Hematopoietic multipotent progenitor cell treated with erythropoietin and hydrocortisone succinate and interleukin-3 and kit ligand, for 8 days (in vitro differentiated cells): ENCODE measurements at regions not wholly inside any gene's neighbourhood (a gene's known extent, or its start where the extent isn't known, plus 50 kb on each side); places are given as distances from the start of the nearest gene placed in this dataset.

Source experiments
- DNase-seq: peaks from one replicate; pipeline ENCODE4 v3.0.0-alpha.2; 2015

DNA sequence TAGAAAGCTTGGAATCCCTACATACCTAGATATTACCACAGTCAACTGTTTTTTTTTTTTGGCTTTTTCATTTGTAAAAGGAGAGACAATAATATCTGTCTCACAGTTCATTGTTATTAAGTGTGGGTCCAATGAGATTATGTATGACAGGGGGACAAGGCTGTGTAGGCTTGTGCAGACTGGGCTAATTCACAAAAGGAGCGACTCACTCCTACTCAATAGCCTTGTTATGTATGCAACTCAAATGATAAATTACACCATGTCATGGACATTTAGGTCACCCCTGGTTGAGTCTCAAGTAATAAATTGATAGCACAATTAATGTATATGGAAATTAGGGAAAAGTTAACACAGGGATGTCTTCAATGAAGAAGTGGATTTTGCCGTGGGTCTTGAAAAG, 208.2 kb upstream of the MAP3K7 start:
- DNase-seq = no peak

DNA sequence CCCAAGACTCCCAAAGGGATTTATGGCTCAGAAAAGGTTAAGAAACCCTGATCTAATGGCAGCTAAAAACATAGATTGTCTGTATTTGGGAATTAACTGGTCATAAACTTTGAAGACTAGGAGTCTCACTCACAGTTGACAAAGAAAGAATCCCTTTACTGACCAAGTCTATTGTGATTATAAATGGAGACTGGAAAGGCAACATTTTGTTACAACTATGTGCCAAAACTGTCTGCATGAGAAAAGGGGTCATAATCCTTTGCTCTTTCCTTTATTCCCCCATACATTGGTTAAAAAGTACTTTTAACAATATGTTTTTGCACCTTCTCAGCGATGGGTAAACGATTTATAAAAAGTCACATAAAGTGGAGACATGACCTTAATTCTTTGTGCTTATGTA, 206.9 kb upstream of the MAP3K7 start:
- DNase-seq = no peak

DNA sequence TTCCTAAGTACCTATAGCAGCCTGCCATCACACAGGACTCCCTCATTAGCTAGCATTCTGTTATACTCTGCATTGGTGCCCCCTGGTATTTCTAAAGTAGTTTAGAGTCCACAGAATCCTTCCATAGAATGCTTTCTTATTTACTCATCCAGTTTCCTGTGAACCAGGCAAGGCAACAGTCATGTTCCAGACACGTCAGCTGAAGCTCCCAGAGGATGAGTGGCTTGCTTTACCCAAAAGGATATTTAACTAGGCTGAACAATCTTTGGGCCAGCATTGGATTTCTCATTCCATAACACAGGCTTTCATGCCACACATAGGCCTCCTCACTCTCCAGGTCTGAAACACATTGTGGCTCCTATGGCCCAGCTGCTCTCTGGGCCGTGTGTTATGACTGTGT, 203.8 kb upstream of the MAP3K7 start:
- DNase-seq = no peak

DNA sequence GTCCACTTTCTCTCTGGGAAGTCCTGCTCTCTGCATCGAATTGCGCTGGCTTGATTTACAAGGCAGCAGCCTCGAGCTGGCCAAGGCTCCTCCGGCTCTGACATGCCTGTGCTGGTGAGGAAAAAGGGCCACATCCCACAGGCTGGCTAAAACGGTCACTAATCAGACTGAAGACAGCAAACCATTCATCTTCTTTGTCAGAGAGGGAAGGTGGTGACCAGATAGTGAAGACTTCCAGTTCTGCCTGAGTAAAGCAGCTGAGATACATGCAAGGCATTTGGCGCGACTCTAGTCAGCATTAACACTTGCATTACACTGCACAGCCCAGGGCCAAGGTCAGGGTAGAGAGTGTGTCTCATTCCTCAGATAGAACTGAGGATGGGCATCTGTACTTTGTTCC, 203.2 kb upstream of the MAP3K7 start:
- no peak for DNase-seq

DNA sequence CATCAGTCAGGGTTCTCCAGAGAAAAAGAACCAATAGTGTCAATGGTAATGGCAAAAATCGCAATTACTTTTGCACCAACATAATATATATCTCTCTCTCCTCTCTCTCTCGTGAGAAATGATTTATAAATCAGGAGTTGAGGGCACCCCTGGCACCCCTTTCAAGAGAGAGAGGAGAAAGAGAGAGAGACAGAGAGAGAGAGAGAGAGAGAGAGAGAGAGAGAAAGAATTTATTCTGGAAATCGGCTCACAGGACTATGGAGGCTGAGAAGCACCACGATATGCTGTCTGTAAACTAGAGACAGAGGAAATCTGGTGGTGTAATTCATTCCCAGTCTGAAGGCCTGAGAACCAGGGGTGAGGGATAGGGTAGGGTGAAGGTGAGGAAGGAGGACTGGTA, 201.9 kb upstream of the MAP3K7 start:
- DNase-seq = no peak

DNA sequence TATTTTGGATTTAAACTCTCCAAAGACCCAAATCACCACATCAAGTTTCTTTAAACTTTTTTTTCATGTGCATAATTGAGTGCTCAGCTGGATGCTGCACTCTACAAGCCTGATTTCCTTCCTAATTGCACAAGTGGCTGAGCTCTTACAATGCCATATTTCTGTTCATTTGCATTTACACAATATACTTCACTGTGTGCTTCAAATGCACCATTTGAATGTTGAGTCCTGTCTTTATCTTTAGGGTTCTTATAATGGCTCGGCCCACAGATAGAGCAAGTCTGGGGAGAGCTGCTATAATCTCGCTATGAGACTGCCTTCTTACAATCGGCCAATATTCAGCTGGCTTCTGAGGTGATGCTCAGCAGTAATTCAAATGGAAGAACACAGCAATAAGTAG, 200.6 kb upstream of the MAP3K7 start:
- no peak for DNase-seq

DNA sequence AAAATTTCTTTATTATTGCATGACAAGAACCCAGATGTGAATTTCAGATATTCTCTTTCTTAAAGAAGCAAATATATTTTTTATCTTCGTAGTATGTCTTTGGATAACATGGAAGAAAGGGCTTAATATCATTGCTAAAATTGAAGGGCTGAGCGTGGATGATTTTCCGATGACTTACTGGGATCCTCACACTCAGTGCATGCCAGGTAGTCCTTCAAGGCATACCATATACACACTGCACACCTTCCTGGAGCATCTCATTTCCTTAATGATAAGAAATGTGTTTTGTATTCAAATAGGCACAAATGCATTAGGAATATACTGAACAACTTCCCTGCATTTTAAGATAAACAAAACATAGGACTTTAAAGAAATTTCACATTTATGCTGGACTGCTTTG, 193.9 kb upstream of the MAP3K7 start:
- no peak for DNase-seq

DNA sequence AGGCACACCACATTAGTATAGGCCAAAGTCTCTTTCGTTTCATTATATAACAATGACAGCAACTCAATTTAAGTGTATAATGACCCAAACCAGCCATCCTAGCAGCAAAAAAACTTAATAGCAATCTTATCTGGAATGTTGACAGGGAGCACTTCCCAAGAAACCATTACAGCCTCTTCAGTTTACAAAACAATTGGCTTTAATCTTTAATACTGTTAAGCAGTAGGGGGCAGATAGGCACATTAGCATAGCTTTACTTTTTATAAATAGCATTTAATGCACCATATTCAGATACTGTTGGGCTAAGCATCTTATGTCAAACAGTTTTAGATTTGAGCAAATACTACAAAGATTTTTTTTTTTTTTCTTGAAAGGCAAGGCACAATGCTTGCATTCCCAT, 193.3 kb upstream of the MAP3K7 start:
- no peak for DNase-seq

DNA sequence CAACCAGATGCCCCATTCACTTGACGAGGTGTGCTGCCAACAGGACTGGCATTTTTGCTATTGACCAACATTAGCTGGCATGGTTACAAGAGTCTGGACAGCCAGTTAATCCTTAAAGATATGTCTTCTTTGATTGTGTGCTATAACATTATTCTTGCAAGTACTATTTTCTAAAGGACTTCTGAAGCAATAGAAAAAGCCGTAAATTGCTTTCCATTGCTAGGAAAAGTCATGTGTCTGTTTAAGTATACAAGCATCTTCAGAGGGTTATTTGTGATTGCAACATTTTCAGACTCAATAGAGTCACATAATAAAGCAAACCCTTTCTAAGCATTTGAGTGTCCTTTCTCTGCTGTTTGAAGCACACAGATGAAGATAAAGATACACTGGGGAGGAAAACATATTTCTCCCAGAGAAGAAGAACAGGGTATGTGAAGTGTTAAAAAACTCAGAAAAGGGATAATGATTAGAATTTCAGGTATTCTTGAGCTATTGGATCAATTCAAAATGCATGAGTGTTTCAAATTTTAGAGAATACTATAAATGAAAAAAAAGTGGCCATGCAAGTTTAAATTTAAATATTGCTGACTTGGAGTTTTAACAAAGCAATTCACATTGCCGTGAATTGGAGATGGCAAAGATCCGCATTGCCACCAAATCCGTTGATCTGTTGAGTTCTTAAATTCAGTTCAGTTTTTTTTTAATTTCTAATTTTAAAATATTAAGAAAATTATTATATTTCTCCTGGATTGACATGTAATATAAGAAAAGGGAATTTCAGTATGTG, 191.7 kb upstream of the MAP3K7 start:
- no peak for DNase-seq

DNA sequence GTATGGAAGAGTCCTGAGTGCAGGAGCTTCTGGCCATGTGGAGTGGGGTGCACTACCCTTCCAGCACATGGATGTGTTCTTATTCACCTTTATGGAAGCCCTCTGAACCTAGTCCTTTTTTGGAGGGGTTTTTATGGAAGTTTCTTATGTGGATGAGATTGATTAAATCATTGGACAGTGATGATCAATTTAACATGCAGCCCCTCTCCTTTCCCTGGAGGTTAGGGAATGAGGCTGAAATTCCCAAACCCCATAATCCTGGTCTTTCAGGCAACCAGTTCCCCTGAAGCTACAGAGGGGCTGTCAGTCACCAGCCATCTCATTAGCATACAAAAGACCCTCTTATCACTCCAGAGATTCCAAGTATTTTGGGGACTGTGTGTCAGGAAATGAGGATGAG, 183.9 kb upstream of the MAP3K7 start:
- DNase-seq = no peak

DNA sequence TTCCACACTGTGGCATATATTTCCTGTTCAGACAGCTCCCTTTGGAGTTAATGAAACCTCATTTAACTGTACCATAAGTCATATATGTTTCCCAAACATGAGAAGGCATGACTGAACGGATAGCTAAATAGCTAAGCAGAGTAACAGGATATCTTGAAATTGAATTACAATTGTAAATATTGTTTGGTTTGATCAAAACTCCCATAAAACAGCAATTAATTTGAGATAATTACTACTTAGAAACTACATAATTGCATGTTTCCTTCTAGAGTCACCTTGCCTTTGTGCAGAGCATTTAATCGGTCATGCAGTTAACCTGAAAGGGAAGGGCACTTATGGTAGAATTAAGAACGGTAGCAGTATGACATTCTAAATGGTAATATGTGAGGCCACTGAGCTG, 179.0 kb upstream of the MAP3K7 start:
- no peak for DNase-seq

DNA sequence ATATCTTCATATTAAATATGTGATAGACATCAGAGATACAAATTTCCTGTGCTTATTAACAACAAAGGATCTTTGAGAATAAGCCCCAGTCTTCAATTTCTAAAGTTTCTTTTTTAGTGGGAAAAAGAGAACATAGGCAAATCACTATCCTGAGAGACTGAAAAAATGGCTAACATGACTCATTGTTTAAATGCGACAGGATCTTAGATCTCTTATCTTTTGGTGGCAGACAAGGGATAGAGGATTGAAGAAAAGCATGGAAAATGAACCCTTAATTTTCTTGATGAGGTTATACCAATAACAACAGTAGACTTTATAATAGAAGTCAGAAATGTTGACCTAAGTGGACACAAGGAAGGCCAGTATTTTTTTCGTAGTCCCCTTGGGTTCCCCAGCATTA, 178.6 kb upstream of the MAP3K7 start:
- DNase-seq = no peak

DNA sequence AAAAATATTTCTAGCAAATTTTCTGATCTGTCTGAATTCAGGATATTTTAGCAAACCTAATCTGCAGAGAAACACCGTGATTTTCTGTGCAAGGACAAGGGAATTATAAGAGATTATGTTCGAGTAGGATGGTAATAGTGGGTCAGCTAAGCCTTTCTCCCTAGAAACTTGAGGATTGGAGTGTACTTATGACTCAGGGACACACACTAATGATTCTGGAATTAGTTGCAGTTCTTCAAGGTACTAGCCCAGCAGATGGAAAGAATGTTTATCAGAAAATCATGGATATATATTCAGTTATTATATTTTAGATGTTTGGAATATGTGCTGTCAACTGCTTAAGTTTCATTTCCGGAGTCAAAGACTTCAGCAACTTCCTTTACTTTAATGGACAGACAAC, 177.1 kb upstream of the MAP3K7 start:
- DNase-seq = no peak

DNA sequence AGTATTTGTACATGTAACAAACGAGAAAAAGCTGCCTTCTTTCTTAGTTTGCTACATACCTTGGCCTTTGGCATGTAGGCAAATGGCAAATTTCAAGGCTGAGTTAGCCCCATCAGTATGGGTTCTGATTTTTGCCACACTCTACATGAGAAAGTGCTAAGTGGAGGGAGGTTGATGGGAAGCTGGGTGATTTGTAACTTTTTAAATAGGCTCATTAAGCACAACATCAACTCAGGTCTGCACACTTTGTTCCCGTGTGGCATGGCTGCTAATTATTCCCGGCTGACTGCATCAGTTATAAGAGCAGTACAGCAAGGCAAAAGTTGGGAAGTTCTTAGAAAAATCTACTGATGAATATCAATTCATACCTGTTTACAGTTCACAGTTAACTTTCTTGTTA, 172.8 kb upstream of the MAP3K7 start:
- no peak for DNase-seq

DNA sequence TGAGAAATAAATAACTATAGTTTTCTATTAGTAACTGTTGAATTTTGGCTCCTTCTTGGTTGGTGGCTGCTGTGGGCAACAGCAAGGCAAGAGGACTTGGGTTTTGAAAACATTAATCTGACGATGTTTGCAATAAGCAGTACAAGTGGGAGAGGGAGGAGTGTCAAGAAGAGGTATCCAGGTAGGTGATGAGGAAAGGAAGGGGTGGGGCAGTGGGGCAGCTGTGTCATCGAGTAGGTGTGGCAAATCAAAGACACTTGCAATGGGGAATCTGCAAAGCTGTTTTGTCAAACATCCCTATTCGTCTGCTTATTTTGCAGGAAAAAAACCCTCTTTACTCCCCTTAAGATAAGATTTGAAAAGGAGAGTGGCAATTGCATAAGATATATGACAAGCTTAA, 171.9 kb upstream of the MAP3K7 start:
- no peak for DNase-seq

DNA sequence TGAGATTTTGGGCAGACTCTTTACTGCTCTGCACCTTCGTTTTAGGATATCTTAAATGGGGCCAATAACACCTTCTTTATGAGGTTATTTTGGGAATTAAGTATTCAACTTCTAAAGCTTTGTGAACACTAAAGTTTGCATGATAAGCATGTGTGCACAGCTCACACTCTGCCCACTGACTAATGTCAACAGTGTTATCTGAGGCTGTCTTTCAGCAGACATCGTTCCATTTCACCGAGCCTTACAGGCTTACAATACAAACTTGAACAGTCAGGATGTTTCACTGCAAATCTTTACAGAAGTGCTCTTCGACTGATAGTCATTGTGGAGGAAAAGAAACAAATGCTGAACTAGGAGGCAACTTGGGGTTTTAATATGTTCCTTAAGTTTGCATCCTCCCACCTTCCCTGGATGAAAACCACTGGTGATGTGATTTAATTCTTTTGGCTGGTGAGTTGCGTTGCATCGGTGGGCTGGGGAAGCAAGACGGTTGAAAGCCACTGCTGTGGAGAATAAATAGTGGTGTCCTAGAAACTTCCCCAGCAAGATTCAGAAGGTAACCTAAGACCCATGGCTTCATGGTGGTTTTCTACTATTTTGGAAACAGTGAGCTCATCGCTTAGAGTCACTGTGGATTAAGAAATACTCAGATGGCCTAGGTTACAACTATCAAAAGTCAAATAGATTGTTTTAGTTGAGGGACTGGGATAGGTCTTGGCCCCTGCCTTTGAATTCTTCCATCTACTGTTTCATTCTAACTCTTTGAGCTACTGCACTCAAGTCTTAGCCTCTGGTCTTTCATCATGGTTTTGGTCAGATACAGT, 167.2 kb upstream of the MAP3K7 start:
- DNase-seq = no peak

DNA sequence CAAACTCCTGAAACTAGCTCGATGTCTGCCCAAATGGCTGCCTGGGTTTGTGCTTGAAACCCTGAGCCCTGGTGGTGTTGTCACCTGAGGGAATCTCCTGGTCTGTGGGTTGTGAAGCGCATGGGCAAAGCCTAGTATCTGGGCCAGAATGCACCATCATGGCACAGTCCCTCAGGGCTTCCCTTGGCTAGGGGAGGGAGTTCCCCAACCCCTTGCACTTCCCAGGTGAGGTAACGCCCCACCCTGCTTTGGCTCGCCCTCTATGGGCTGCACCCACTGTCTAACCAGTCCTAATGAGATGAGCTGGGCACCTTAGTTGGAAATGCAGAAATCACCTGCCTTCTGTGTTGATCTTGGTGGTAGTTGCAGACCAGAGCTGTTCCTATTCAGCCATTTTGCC, 152.9 kb upstream of the MAP3K7 start:
- DNase-seq = no peak

DNA sequence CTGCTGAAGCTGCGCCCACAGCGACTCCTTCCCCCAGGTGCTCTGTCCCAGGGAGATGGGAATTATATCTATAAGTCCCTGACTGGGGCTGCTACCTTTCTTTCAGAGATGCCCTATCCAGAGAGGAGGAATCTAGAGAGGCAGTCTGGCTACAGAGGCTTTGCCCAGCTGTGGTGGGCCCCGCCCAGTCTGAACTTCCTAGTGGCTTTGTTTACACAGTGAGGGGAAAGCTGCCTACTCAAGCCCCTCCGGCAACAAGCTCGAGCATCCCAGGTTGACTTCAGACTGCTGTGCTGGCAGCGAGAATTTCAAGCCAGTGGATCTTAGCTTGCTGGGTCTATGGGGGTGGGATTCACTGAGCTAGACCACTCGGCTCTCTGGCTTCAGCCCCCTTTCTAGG, 152.5 kb upstream of the MAP3K7 start:
- no peak for DNase-seq

DNA sequence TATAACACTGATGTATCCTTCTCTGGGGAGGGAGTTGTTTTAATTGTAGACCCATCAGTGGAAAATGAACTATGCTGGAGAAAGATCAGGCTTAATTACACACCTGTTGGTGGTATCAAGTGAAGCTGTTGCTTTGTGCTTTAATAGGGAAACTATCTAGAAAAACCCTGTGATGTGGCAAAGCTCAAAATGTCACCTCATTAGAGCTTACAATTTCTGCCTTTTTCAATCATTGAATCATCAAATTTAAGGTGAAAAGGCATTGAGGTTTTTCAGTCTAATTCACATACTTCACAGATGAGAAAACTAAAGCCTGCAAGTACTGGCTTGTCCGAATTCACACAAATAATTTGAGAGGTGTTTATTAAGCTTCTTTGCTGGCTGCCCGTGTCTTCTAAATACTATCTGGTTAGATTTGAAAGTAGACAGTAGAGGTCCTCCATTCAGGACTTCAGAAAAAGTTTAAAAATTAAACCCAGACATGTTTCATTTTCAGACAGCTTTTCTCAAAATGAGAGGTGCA, 143.3 kb upstream of the MAP3K7 start:
- no peak for DNase-seq

DNA sequence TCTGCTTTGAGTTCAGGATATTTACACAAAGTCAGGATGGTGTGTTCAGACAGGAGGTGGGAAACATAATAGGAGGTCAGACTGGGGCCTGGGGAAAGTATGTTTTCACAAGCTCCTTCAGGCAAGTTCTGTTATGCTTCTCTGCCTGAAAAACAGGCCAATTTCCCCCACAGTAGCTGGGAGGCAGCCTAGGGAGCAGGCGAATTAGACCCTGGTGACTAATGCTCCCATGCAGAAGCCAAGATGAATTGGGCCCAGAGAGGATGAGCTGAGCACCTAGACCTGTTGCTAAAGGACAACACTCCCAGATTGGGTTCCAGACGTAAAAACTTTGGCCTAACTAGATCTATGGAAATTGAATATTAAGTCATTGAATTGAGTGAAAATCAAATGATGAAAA, 142.2 kb upstream of the MAP3K7 start:
- no peak for DNase-seq

DNA sequence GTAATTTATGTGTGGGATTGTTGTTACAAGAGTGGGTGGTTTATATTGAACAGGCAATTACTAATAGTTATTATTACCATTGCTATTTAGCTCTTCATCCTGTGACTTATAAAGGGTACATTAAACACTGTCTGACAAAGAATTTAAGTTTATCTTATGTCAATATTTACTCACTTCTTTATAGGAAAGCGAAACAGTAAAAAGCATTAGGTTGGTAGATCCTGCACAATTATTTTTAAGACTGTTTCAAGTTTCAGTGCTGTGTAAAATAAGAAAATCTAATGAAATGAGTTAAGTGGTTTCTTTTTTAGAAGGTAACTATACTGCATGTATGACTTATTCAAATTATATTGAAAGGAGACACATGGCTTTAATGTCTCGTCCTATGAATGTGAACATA, 135.8 kb upstream of the MAP3K7 start:
- no peak for DNase-seq

DNA sequence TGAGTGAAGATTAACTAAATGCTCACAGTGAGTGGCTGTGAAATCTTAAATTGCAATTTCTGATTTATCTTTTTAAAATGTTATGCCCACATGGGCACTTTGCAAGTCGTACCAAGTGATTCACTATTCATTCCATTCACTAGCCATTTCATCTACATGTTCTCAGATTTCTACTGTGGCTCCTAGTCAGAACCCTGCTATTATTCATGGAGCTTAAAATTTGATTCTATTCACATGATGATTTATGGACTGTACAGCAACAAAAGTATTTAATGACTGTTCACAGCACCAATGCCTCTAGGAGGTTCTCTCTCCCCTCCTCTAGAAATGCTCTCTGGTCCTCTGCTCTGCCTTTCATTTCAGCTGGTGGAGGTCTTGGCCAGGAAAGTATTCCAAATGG, 133.5 kb upstream of the MAP3K7 start:
- DNase-seq = no peak

DNA sequence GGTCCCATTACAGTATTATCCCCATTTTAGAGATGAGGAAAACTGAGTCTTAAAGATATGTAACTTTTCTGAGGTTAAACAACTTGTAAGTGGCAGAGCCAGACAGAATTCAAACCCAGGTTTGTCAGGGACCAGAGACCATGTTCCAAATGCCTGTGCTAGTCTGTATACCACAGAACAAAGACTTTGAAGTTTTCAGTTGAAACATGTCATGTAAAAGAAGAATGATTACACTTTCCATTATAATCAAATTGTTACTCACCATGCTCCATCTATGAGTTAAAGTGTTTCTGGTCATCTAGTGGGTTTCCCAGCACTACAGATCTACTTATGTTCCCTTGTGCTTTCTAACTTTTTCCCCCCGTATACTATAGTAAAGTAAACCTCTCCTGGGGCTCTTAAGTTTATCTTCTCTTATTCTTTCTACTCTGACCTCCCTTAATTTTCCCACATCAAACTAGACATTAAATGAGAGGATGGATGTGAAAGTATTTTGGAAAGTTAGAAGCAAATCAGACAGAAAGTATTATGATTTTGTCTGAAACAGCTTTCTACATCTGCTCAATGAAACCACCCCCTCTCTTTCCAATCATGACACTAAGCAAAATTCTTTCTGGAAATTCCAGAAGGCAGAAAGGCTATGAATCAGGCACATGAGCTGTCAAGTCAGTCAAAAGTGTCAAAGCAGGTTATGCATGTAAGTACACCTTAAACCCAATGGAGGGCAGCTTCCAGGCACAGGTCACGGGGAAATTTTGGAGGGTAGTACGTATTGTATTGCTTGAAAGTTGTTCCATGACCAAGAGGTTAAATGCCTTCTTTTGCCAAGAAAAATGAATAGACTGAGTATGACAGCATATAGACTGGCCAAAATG, 132.7 kb upstream of the MAP3K7 start:
- DNase-seq = no peak
